IMR-90 (cell line): ENCODE measurements at regions not wholly inside any gene's neighbourhood (a gene's known extent, or its start where the extent isn't known, plus 50 kb on each side); places are given as distances from the start of the nearest gene placed in this dataset.

Experiments
- ATAC-seq: fragments of 200-7000 bp; cut with Tn5 transposase; 2 replicates; pipeline ENCODE4 v1.9.1; 2020; ENCODE audit warnings: low read depth, mild to moderate bottlenecking, moderate library complexity
- BruUV-seq: library from RNA; stranded (reverse); fragments of 400-500 nt; replicated peaks from 2 replicates; lab custom pipeline; 2021; lab: Mats Ljungman, UMichigan
- CTCF ChIA-PET: fragments of 300-600 bp; formaldehyde crosslinking; extraction: SDS; loops from one replicate; lab custom pipeline; 2021; ENCODE audit warnings: antibody characterized with exemption; lab: Yijun Ruan, JAX
- POLR2A ChIA-PET: fragments of 300-600 bp; sonication (Branson Sonifier 250); formaldehyde crosslinking; loops from one replicate; lab custom pipeline; 2022; ENCODE audit warnings: antibody characterized with exemption; ENCODE audit not compliant: unreplicated experiment; lab: Charles Lee
- DNase-seq: peaks from one replicate; pipeline ENCODE4 v3.0.0; 2013
- H2AFZ ChIP-seq: replicated peaks from 2 replicates; pipeline ENCODE3; 2013; ENCODE audit warnings: low read length, mild to moderate bottlenecking; ENCODE audit not compliant: poor library complexity
- H2AK5ac ChIP-seq: 2 replicates; pipeline ENCODE4 v1.6.1; 2013; ENCODE audit warnings: low read depth, low read length, inconsistent platforms
- H2AK9ac ChIP-seq: replicated peaks from 2 replicates; pipeline ENCODE3; 2013; ENCODE audit warnings: mild to moderate bottlenecking, low read depth, low read length, moderate library complexity; ENCODE audit not compliant: poor library complexity
- H2BK120ac ChIP-seq: 2 replicates; pipeline ENCODE4 v1.6.1; 2013; ENCODE audit warnings: low read depth, low read length, inconsistent platforms
- H2BK15ac ChIP-seq: 3 replicates; pipeline ENCODE4 v1.6.1; 2013; ENCODE audit warnings: low read depth, low read length, inconsistent platforms
- H2BK20ac ChIP-seq: 2 replicates; pipeline ENCODE4 v1.6.1; 2013; ENCODE audit warnings: low read depth, mild to moderate bottlenecking, inconsistent platforms, low read length, moderate library complexity
- H2BK5ac ChIP-seq: 2 replicates; pipeline ENCODE4 v1.6.1; 2013; ENCODE audit warnings: mild to moderate bottlenecking, low read depth, low read length, inconsistent platforms; ENCODE audit not compliant: poor library complexity, severe bottlenecking
- H3K14ac ChIP-seq: replicated peaks from 2 replicates; pipeline ENCODE4 v1.6.1; 2013; ENCODE audit warnings: low read depth, low read length, inconsistent platforms
- H3K18ac ChIP-seq: 2 replicates; pipeline ENCODE4 v1.6.1; 2013; ENCODE audit warnings: low read depth, low read length, control low read depth
- H3K23ac ChIP-seq: 2 replicates; pipeline ENCODE4 v1.6.1; 2013; ENCODE audit warnings: low read depth, low read length, inconsistent platforms
- H3K27ac ChIP-seq: 2 replicates; pipeline ENCODE4 v1.5.1; 2013; ENCODE audit warnings: mild to moderate bottlenecking, control low read depth, low read length; ENCODE audit not compliant: insufficient read depth
- H3K27me3 ChIP-seq: 2 replicates; pipeline ENCODE4 v1.6.1; 2013; ENCODE audit warnings: low read length; ENCODE audit not compliant: control insufficient read depth, insufficient read depth
- H3K36me3 ChIP-seq: 2 replicates; pipeline ENCODE4 v1.6.1; 2013; ENCODE audit warnings: low read length, mixed read lengths; ENCODE audit not compliant: control insufficient read depth, insufficient read depth
- H3K4ac ChIP-seq: 2 replicates; pipeline ENCODE4 v1.6.1; 2013; ENCODE audit warnings: low read depth, low read length, inconsistent platforms
- H3K4me1 ChIP-seq: 2 replicates; pipeline ENCODE4 v1.6.1; 2013; ENCODE audit warnings: low read length, mixed read lengths; ENCODE audit not compliant: control insufficient read depth, insufficient read depth
- H3K4me2 ChIP-seq: 2 replicates; pipeline ENCODE4 v1.6.1; 2013; ENCODE audit warnings: low read depth, mild to moderate bottlenecking, control low read depth, low read length, moderate library complexity
- H3K4me3 ChIP-seq: 2 replicates; pipeline ENCODE4 v1.5.1; 2013; ENCODE audit warnings: low read depth, mild to moderate bottlenecking, control low read depth, low read length, moderate library complexity; ENCODE audit not compliant: insufficient read depth
- H3K56ac ChIP-seq: 2 replicates; pipeline ENCODE4 v1.6.1; 2013; ENCODE audit warnings: low read length, inconsistent platforms; ENCODE audit not compliant: insufficient read depth; ENCODE audit errors: extremely low read depth
- H3K79me1 ChIP-seq, 2 experiments: 2 replicates each; pipeline ENCODE4 v1.6.1; 2013; ENCODE audit warnings: low read length in 2 of 2, inconsistent platforms in 1 of 2, low read depth in 1 of 2
- H3K9ac ChIP-seq: 2 replicates; pipeline ENCODE4 v1.6.1; 2013; ENCODE audit warnings: low read depth, low read length, control low read depth
- H3K9me1 ChIP-seq: 2 replicates; pipeline ENCODE4 v1.6.1; 2013; ENCODE audit warnings: low read length, inconsistent platforms; ENCODE audit not compliant: insufficient read depth
- H3K9me3 ChIP-seq: 2 replicates; pipeline ENCODE4 v1.6.1; 2013; ENCODE audit warnings: low read length; ENCODE audit not compliant: control insufficient read depth, insufficient read depth
- H4K20me1 ChIP-seq: 2 replicates; pipeline ENCODE4 v1.6.1; 2013; ENCODE audit warnings: low read length, inconsistent platforms; ENCODE audit not compliant: insufficient read depth
- H4K5ac ChIP-seq: 2 replicates; pipeline ENCODE4 v1.6.1; 2013; ENCODE audit warnings: mild to moderate bottlenecking, low read depth, low read length, control low read depth
- H4K8ac ChIP-seq, 2 experiments: 2 replicates each; pipeline ENCODE4 v1.6.1; 2013; ENCODE audit warnings: low read depth in 2 of 2, low read length in 2 of 2, control low read depth in 1 of 2, inconsistent platforms in 1 of 2
- H4K91ac ChIP-seq: 2 replicates; pipeline ENCODE4 v1.6.1; 2013; ENCODE audit warnings: low read depth, low read length, inconsistent platforms; ENCODE audit not compliant: insufficient read depth
- CEBPB ChIP-seq: IDR thresholded peaks from 2 replicates; pipeline ENCODE4 v1.6.1; 2012; ENCODE audit warnings: low read depth, low read length, improper control_type of control experiment
- CHD1 ChIP-seq: IDR thresholded peaks from 2 replicates; pipeline ENCODE4 v1.6.1; 2012; ENCODE audit warnings: low read depth, low read length, improper control_type of control experiment
- MAFK ChIP-seq: IDR thresholded peaks from 2 replicates; pipeline ENCODE4 v1.6.1; 2012; ENCODE audit warnings: low read depth, low read length, improper control_type of control experiment
- MXI1 ChIP-seq: IDR thresholded peaks from 2 replicates; pipeline ENCODE4 v1.6.1; 2012; ENCODE audit warnings: low read depth, mild to moderate bottlenecking, low read length, moderate library complexity, borderline replicate concordance
- NFE2L2 ChIP-seq: fragments of 150-350 bp; IDR thresholded peaks from 2 replicates; pipeline ENCODE4 v1.6.1; 2016; ENCODE audit warnings: low read depth, mild to moderate bottlenecking, low read length
- RFX5 ChIP-seq: IDR thresholded peaks from 2 replicates; pipeline ENCODE4 v1.8.0; 2012; ENCODE audit warnings: low read depth, mild to moderate bottlenecking, low read length, moderate library complexity
- WGBS, 2 experiments: methylation state at CpG; one replicate each; pipeline versions ENCODE4 v1.1.5 to v1.1.7; 2013; ENCODE audit warnings: missing lambda C conversion rate in 2 of 2; ENCODE audit not compliant: insufficient read length in 1 of 2; ENCODE audit errors: extremely low coverage in 2 of 2; 5-methylcytosine and 5-hydroxymethylcytosine counted together
- dilution Hi-C: fragments of 300-500 bp; cut with HindIII; formaldehyde crosslinking; loops from one replicate; pipeline ENCODE4 v1.14.3; 2018; ENCODE audit warnings: low sequenced_read_pairs; ENCODE audit not compliant: unreplicated experiment
- in situ Hi-C: fragments of 300-500 bp; cut with MboI; formaldehyde crosslinking; loops from 3 replicates; pipeline ENCODE4 v1.14.3; 2019; ENCODE audit warnings: low sequenced_read_pairs, inconsistent platforms, mixed read lengths
- intact Hi-C: fragments of 100-400 bp; cut with micrococcal nuclease; formaldehyde crosslinking; loops from 2 replicates; pipeline ENCODE4 v1.10.0; 2022
- TF ChIP-seq, protein P1 (sequence below): fragments of 150-350 bp; IDR thresholded peaks from 2 replicates; pipeline ENCODE4 v1.6.1; 2017; ENCODE audit warnings: mild to moderate bottlenecking, antibody characterized with exemption, low read length, low read depth
- TF ChIP-seq, protein P2 (sequence below): fragments of 150-350 bp; IDR thresholded peaks from 2 replicates; pipeline ENCODE4 v1.6.1; 2016; ENCODE audit warnings: low read depth, mild to moderate bottlenecking, low read length, moderate library complexity, borderline replicate concordance

DNA sequence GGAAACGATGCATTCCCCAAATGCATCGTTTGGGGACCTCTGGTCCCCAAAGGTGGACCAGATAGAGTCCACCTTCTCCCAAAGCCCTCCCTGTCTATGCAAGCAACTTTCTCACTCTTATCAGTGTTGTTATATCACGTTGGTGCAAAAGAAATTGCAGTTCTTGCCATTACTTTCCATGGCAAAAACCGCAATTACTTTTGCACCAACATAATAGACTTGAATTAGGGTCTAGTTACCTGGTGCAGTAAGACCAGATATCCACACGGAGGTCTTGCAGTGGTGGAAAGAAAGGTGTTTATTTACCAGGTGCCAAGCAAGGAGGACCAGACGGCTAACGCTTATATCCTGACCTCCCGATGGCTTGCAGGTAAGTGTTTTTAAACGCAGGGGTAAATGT, 129.0 kb downstream of the MIAT start:
- intact Hi-C loops: no loop called here
- CTCF ChIA-PET: no interaction called here
- dilution Hi-C loops: no loop called here

More for the DNA sequence above, 129.0 kb downstream of the MIAT start:
- no peaks in the 10 kb centered on the region for H3K36me3 ChIP-seq
- H3K14ac ChIP-seq: no peak overlapping the region
- no peak overlapping the region for H4K5ac ChIP-seq
- H3K27me3 ChIP-seq: no peaks in the 10 kb centered on the region
- TF ChIP-seq CHD1 (no peak), CEBPB (no peak), MAFK (no peak), RFX5 (no peak), NFE2L2 (no peak), MXI1 (no peak)
- TF ChIP-seq, protein P1, sequence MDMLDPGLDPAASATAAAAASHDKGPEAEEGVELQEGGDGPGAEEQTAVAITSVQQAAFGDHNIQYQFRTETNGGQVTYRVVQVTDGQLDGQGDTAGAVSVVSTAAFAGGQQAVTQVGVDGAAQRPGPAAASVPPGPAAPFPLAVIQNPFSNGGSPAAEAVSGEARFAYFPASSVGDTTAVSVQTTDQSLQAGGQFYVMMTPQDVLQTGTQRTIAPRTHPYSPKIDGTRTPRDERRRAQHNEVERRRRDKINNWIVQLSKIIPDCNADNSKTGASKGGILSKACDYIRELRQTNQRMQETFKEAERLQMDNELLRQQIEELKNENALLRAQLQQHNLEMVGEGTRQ: no peak
- TF ChIP-seq, protein P2, sequence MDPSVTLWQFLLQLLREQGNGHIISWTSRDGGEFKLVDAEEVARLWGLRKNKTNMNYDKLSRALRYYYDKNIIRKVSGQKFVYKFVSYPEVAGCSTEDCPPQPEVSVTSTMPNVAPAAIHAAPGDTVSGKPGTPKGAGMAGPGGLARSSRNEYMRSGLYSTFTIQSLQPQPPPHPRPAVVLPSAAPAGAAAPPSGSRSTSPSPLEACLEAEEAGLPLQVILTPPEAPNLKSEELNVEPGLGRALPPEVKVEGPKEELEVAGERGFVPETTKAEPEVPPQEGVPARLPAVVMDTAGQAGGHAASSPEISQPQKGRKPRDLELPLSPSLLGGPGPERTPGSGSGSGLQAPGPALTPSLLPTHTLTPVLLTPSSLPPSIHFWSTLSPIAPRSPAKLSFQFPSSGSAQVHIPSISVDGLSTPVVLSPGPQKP: no peak
- no peaks in the 10 kb centered on the region for H4K20me1 ChIP-seq
- H2AK5ac ChIP-seq: no peak overlapping the region
- no peak overlapping the region for H2BK5ac ChIP-seq
- no TSS peak for BruUV-seq
- 100% methylated on average over 3 of the region's 9 CpGs; no CpG with 5 or more reads in 1 of the 2 experiments for WGBS, 2 experiments
- no peak overlapping the region for H3K4ac ChIP-seq
- no peak for ATAC-seq
- H3K9me3 ChIP-seq: no peaks in the 10 kb centered on the region
- H3K56ac ChIP-seq: no peak overlapping the region
- peaks cover 3% of the 10 kb centered on the region; the same call in 1 of the 2 replicates for H3K9me1 ChIP-seq
- no peak overlapping the region for H2BK15ac ChIP-seq
- no peak overlapping the region for H3K27ac ChIP-seq
- no peaks in the 10 kb centered on the region for H3K79me1 ChIP-seq
- no peak overlapping the region for H3K23ac ChIP-seq
- H2BK120ac ChIP-seq: no peak overlapping the region
- no peak overlapping the region for H3K4me2 ChIP-seq
- H2AK9ac ChIP-seq: no peak overlapping the region
- H3K4me3 ChIP-seq: no peak overlapping the region
- POLR2A ChIA-PET: no interaction called here
- no peak overlapping the region for H3K18ac ChIP-seq
- no peak overlapping the region for H4K91ac ChIP-seq
- peaks cover 6% of the 10 kb centered on the region; the same call in 1 of the 2 replicates for H3K4me1 ChIP-seq
- in situ Hi-C loops: no loop called here
- no peak overlapping the region for H3K9ac ChIP-seq
- H2AFZ ChIP-seq: no peak overlapping the region
- no peak overlapping the region for H4K8ac ChIP-seq
- H2BK20ac ChIP-seq: no peak overlapping the region
- no peak for DNase-seq
